Lung (tissue), 11 donors: ENCODE measurements at regions not wholly inside any gene's neighbourhood (a gene's known extent, or its start where the extent isn't known, plus 50 kb on each side); places are given as distances from the start of the nearest gene placed in this dataset.

Experiments used
- ATAC-seq: fragments of 200-7000 bp; cut with Tn5 transposase; one replicate; pipeline ENCODE4 v1.9.1; 2020; ENCODE audit warnings: moderate number of reproducible peaks; ENCODE audit not compliant: insufficient read depth, low FRiP score
- DNase-seq, 3 donors: peaks; one replicate each; pipeline ENCODE4 v3.0.0-alpha.2; 2013 to 2017
- H3K27ac ChIP-seq, 2 donors: one replicate each; pipeline ENCODE4 v1.5.1; 2013; ENCODE audit warnings: mild to moderate bottlenecking in 2 of 2, moderate library complexity in 2 of 2, control low read depth in 1 of 2, inconsistent platforms in 1 of 2, low read depth in 1 of 2, low read length in 1 of 2
- H3K27me3 ChIP-seq, 3 donors: one replicate each; pipeline ENCODE4 v1.5.1; 2013; ENCODE audit warnings: low read length in 2 of 3; ENCODE audit not compliant: control insufficient read depth in 3 of 3, insufficient read depth in 3 of 3
- H3K36me3 ChIP-seq, 4 donors: one replicate each; pipeline ENCODE4 v1.5.1; 2013; ENCODE audit warnings: low read length in 4 of 4, mild to moderate bottlenecking in 1 of 4, moderate library complexity in 1 of 4; ENCODE audit not compliant: control insufficient read depth in 4 of 4, insufficient read depth in 4 of 4
- H3K4me1 ChIP-seq, 5 donors: one replicate each; pipeline ENCODE4 v1.5.1; 2013; ENCODE audit warnings: low read length in 5 of 5, mild to moderate bottlenecking in 2 of 5, moderate library complexity in 1 of 5; ENCODE audit not compliant: control insufficient read depth in 5 of 5, insufficient read depth in 5 of 5
- H3K4me3 ChIP-seq: one replicate; pipeline ENCODE4 v1.5.1; 2013; ENCODE audit warnings: mild to moderate bottlenecking, control low read depth, moderate library complexity
- H3K9ac ChIP-seq, 2 donors: one replicate each; pipeline ENCODE4 v1.5.1; 2013; ENCODE audit warnings: low read length in 2 of 2, control low read depth in 1 of 2; ENCODE audit not compliant: insufficient read depth in 1 of 2
- H3K9me3 ChIP-seq, 4 donors: one replicate each; pipeline ENCODE4 v1.5.1; 2013; ENCODE audit warnings: low read length in 3 of 4, mild to moderate bottlenecking in 1 of 4, moderate library complexity in 1 of 4; ENCODE audit not compliant: control insufficient read depth in 4 of 4, insufficient read depth in 3 of 4
- WGBS, 2 donors: extraction: QIAGEN DNeasy Blood & Tissue Kit; methylation state at CpG; one replicate each; pipeline ENCODE4 v1.1.7; 2013; 5-methylcytosine and 5-hydroxymethylcytosine counted together
- TF ChIP-seq, protein P1 (sequence below): IDR thresholded peaks from 2 replicates; pipeline ENCODE4 v1.5.1; 2012; ENCODE audit warnings: mild to moderate bottlenecking; ENCODE audit errors: control extremely low read depth, extremely low read depth
- donor health status: control.
- donor health status: control.
- donor health status: Bipolar disorder and iron deficiency.
- donor health status: healthy.
- donor health status: DM: yes; HTN: yes; CAD: no.

DNA sequence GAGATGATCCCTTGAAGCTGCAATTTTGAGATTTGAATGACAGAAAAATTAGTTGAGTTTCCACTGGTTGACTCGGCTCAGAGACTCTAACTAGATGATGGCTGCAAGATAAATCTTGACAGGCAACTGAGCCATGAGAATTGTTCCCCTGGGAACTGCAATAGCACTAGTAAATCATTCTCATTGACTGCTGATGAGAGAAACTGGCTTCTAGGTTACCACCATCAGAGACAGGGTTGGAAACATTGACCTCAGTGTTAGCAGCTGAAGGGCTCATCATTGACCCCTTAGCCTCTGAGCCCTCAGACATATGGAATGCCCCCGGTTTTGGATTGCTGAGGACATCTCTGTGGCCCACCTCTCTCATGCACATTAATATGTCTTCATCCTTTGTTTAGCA, 125.4 kb upstream of the COX10 start:
- Histone ChIP-seq H3K27ac (no peak overlapping the region), H3K9ac (no peak overlapping the region), H3K4me1 (no peaks in the 10 kb centered on the region), H3K36me3 (peaks cover 0 to 5% (median 0%) of the 10 kb centered on the region in 4 donors), H3K9me3 (peaks cover 0 to 5% (median 2%) of the 10 kb centered on the region in 4 donors), H3K27me3 (no peaks in the 10 kb centered on the region), H3K4me3 (no peak overlapping the region)
- no peak for DNase-seq
- 60 to 80% methylated on average over 2 of the region's 2 CpGs for WGBS, 2 donors
- ATAC-seq, result no peak
- TF ChIP-seq, protein P1, sequence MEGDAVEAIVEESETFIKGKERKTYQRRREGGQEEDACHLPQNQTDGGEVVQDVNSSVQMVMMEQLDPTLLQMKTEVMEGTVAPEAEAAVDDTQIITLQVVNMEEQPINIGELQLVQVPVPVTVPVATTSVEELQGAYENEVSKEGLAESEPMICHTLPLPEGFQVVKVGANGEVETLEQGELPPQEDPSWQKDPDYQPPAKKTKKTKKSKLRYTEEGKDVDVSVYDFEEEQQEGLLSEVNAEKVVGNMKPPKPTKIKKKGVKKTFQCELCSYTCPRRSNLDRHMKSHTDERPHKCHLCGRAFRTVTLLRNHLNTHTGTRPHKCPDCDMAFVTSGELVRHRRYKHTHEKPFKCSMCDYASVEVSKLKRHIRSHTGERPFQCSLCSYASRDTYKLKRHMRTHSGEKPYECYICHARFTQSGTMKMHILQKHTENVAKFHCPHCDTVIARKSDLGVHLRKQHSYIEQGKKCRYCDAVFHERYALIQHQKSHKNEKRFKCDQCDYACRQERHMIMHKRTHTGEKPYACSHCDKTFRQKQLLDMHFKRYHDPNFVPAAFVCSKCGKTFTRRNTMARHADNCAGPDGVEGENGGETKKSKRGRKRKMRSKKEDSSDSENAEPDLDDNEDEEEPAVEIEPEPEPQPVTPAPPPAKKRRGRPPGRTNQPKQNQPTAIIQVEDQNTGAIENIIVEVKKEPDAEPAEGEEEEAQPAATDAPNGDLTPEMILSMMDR, result no peak

DNA sequence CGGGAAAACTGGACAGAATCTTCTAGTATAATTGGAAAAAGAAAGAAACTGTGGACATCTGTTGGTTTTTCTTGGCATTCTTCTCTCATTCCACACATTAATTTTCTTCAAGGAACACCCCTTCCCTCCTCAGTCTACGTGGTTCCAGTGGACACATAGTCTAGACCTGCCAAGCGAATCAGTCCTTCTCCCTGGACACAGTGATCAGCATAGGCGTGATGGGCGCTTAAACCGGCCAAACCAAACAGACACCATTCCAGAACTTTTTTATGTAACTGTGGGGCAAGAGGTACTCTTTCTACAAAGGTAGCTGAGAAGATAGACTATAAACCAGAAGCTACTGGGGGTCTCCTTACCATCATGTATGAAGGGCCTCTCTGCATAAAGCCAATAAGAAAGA, 121.8 kb upstream of the COX10 start:
- no peak overlapping the region for H3K4me3 ChIP-seq
- no peaks in the 10 kb centered on the region for H3K9me3 ChIP-seq
- no peak overlapping the region for H3K9ac ChIP-seq
- no peak for ATAC-seq
- DNase-seq, result no peak
- TF ChIP-seq, protein P1, result no peak
- H3K4me1 ChIP-seq, result no peaks in the 10 kb centered on the region
- H3K27ac ChIP-seq, result no peak overlapping the region
- 91 to 95% methylated on average over 6 of the region's 6 CpGs for WGBS, 2 donors
- H3K36me3 ChIP-seq, result no peaks in the 10 kb centered on the region
- no peaks in the 10 kb centered on the region for H3K27me3 ChIP-seq

DNA sequence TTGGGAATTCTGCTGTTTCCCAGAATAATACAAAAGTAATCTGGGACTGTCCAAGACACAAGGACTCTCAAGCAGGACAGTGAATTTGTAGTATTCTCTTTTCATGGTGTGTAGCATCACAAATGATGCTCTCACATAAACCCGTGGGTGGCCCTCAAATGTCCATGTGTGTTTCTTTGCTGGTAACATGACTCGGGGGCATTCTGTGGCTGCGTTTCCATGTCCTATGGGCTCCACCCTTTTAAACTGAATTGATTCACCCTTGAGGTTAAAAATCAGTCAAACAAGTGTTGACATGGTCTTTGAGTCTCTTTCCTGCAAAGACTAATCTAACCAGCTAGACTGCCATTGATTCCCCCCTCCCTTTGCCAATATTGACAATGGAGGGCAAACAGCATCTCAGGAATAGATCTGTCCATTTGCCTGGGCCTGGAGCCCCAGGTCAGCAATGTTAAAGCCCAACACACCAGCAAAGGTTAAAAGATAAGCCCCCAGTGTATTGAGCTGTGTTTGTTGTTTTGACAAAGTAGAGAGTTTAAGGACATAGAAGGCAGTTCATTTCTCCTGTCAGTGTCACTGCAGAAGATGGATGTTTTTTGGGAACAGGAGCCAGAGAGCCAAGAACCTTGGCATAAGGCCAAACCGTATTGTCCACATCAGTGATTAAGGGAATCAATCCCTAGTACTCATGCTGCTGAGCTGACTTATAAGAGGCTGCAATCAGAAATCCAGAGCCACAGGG, 117.1 kb upstream of the COX10 start:
- Histone ChIP-seq H3K27me3 (no peaks in the 10 kb centered on the region), H3K4me3 (no peak overlapping the region), H3K4me1 (peaks cover 0 to under 1% (median 0%) of the 10 kb centered on the region in 5 donors), H3K27ac (no peak overlapping the region), H3K36me3 (no peaks in the 10 kb centered on the region), H3K9ac (no peak overlapping the region), H3K9me3 (no peaks in the 10 kb centered on the region)
- TF ChIP-seq, protein P1, result no peak
- ATAC-seq (no peak), DNase-seq (no peak)
- 69 to 75% methylated on average over 4 of the region's 4 CpGs for WGBS, 2 donors

DNA sequence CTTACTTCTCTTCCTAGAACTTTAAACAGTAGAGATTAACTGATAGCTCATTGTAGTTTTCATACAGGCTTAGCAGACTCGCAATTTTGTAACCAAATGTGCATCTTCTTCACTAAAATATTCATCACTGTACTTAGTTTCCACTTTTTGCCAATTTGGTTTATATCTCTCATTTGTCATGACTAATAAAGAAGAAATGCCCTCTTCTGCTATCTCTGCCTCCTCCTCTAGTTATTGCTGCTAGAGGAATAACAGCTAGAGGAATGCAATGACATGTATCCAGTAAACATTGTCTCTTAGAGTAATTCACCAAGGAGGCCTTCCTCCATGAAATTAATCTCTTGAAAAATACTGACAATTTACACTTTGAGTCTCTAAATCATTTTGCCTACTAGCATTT, 115.5 kb upstream of the COX10 start:
- Histone ChIP-seq H3K9ac (no peak overlapping the region), H3K27me3 (no peaks in the 10 kb centered on the region), H3K4me1 (peaks cover 0 to 10% (median 0%) of the 10 kb centered on the region in 5 donors), H3K9me3 (no peaks in the 10 kb centered on the region), H3K4me3 (no peak overlapping the region), H3K36me3 (no peaks in the 10 kb centered on the region), H3K27ac (no peak overlapping the region)
- 0 to 2% methylated on average over 1 of the region's 1 CpG for WGBS, 2 donors
- TF ChIP-seq, protein P1, result no peak
- DNase-seq, result no peak
- no peak for ATAC-seq
